ENCODE measurements at regions not wholly inside any gene's neighbourhood (a gene's known extent, or its start where the extent isn't known, plus 50 kb on each side); places are given as distances from the start of the nearest gene placed in this dataset.

- Mint-ChIP-seq H3K36me3 (ENCODE audit: low read depth) (no peaks in the 10 kb centered on the region), H3K4me1 (no peaks in the 10 kb centered on the region), H3K9me3 (ENCODE audit: low read depth) (no peaks in the 10 kb centered on the region), H3K4me3 (no peak overlapping the region), H3K27me3 (peaks cover 2% of the 10 kb centered on the region), H3K27ac (no peak overlapping the region)
- intact Hi-C loops (cut with DNase I, micrococcal nuclease): no loop called here
- CTCF ChIA-PET: no interaction called here
- ATAC-seq (no peak), DNase-seq (no peak)
- POLR2A ChIA-PET: no interaction called here
These were observed 236.8 kb upstream of the IRX5 start for GRCh38 chr16:54693864-54694263.

DNA sequence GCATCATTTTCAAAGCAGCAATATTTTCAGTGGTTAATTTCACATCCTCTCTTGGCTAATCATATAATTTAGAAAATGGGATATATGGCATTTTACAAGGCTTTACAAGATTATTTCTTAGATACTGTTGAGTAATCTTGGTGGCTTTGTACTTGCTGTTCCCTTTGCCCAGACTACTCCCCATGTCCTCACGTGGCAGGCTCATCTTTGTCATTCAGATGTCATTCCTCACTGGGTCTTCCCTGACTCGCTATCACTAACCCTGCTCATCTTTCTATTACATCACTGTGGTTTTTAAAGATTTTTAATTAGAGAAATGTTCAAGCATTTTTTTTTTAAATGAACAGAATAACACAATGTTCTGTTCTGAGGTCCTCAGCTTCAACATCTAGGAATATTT lies 240.0 kb upstream of the IRX5 start:
- POLR2A ChIA-PET: no interaction called here
- peaks cover 3% of the 10 kb centered on the region for H3K9me3 Mint-ChIP-seq (ENCODE audit: low read depth)
- peaks cover 6% of the 10 kb centered on the region for H3K27me3 Mint-ChIP-seq
- ATAC-seq (no peak), DNase-seq (no peak)
- no peaks in the 10 kb centered on the region for H3K36me3 Mint-ChIP-seq (ENCODE audit: low read depth)
- CTCF ChIA-PET: no interaction called here
- H3K27ac Mint-ChIP-seq: no peak overlapping the region
- no peak overlapping the region for H3K4me3 Mint-ChIP-seq
- intact Hi-C loops (cut with DNase I, micrococcal nuclease): no loop called here
- H3K4me1 Mint-ChIP-seq: no peaks in the 10 kb centered on the region

GRCh38 chr16:54690306-54690705 lies 240.4 kb upstream of the IRX5 start:
- intact Hi-C loops (cut with DNase I, micrococcal nuclease): no loop called here
- H3K9me3 Mint-ChIP-seq (ENCODE audit: low read depth): peaks cover 3% of the 10 kb centered on the region
- DNase-seq (no peak), ATAC-seq (no peak)
- peaks cover 6% of the 10 kb centered on the region for H3K27me3 Mint-ChIP-seq
- no peak overlapping the region for H3K4me3 Mint-ChIP-seq
- no peak overlapping the region for H3K27ac Mint-ChIP-seq
- CTCF ChIA-PET: no interaction called here
- POLR2A ChIA-PET: no interaction called here
- H3K36me3 Mint-ChIP-seq (ENCODE audit: low read depth): no peaks in the 10 kb centered on the region
- H3K4me1 Mint-ChIP-seq: no peaks in the 10 kb centered on the region

- peaks cover 3% of the 10 kb centered on the region for H3K9me3 Mint-ChIP-seq (ENCODE audit: low read depth)
- ChIA-PET CTCF (interaction anchor here (1.1 kb wide), 1 partner anchor 15 kb away, joined by 3 read pairs; no protein-coding TSS in a partner anchor), POLR2A (no interaction called here)
- intact Hi-C loops (cut with DNase I, micrococcal nuclease): no loop called here
- H3K27ac Mint-ChIP-seq: no peak overlapping the region
- peaks cover 6% of the 10 kb centered on the region for H3K27me3 Mint-ChIP-seq
- ATAC-seq: no peak
- no peaks in the 10 kb centered on the region for H3K4me1 Mint-ChIP-seq
- no peak overlapping the region for H3K4me3 Mint-ChIP-seq
- H3K36me3 Mint-ChIP-seq (ENCODE audit: low read depth): no peaks in the 10 kb centered on the region
- DNase-seq: no peak
These were observed 241.4 kb upstream of the IRX5 start for GRCh38 chr16:54689072-54689865.

DNA sequence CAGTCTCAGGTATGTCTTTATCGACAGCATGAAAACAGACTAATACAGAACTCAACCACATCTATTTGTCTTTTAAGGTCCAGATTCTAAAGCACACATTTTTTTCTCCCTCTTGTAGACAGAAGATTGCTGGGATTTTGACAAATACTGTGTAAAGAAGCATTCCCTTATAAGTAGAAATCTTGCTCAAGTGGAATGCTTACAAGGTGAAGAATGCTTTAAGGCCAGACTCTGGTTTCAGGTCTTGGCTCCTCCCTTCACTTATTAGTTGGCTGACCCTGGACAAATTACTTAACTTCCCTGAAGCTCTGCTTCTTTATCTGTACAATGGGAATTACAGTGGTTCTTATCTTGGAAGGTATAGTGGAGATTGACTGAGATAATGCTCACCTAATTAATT lies 242.3 kb upstream of the IRX5 start:
- H3K4me3 Mint-ChIP-seq: no peak overlapping the region
- DNase-seq: no peak
- intact Hi-C loops (cut with DNase I, micrococcal nuclease): no loop called here
- no peaks in the 10 kb centered on the region for H3K4me1 Mint-ChIP-seq
- H3K27ac Mint-ChIP-seq: no peak overlapping the region
- peaks cover 8% of the 10 kb centered on the region for H3K27me3 Mint-ChIP-seq
- no peaks in the 10 kb centered on the region for H3K36me3 Mint-ChIP-seq (ENCODE audit: low read depth)
- ATAC-seq: no peak
- ChIA-PET CTCF (interaction anchor here (1.1 kb wide), 1 partner anchor 14 kb away, joined by 3 read pairs; no protein-coding TSS in a partner anchor), POLR2A (no interaction called here)
- peaks cover 3% of the 10 kb centered on the region for H3K9me3 Mint-ChIP-seq (ENCODE audit: low read depth)

GRCh38 chr16:54687043-54687899 lies 243.4 kb upstream of the IRX5 start:
- H3K4me3 Mint-ChIP-seq: no peak overlapping the region
- H3K4me1 Mint-ChIP-seq: no peaks in the 10 kb centered on the region
- no peaks in the 10 kb centered on the region for H3K36me3 Mint-ChIP-seq (ENCODE audit: low read depth)
- H3K9me3 Mint-ChIP-seq (ENCODE audit: low read depth): peaks cover 3% of the 10 kb centered on the region
- POLR2A ChIA-PET: no interaction called here
- intact Hi-C loops (cut with DNase I, micrococcal nuclease): no loop called here
- peaks cover 7% of the 10 kb centered on the region for H3K27me3 Mint-ChIP-seq
- no peak overlapping the region for H3K27ac Mint-ChIP-seq
- CTCF ChIA-PET: no interaction called here
- ATAC-seq (no peak), DNase-seq (no peak)

- Mint-ChIP-seq H3K36me3 (ENCODE audit: low read depth) (no peaks in the 10 kb centered on the region), H3K27me3 (peaks cover 7% of the 10 kb centered on the region), H3K9me3 (ENCODE audit: low read depth) (peaks cover 3% of the 10 kb centered on the region), H3K27ac (no peak overlapping the region), H3K4me3 (no peak overlapping the region), H3K4me1 (no peaks in the 10 kb centered on the region)
- CTCF ChIA-PET: no interaction called here
- intact Hi-C loops (cut with DNase I, micrococcal nuclease): no loop called here
- ATAC-seq (no peak), DNase-seq (no peak)
- POLR2A ChIA-PET: no interaction called here
These were observed 245.0 kb upstream of the IRX5 start for GRCh38 chr16:54685682-54686081.

GRCh38 chr16:54679531-54679930 lies 251.1 kb upstream of the IRX5 start:
- intact Hi-C loops (cut with DNase I, micrococcal nuclease): no loop called here
- ChIA-PET POLR2A (no interaction called here), CTCF (no interaction called here)
- Mint-ChIP-seq H3K27me3 (peaks cover 5% of the 10 kb centered on the region), H3K4me3 (no peak overlapping the region), H3K9me3 (ENCODE audit: low read depth) (no peaks in the 10 kb centered on the region), H3K36me3 (ENCODE audit: low read depth) (no peaks in the 10 kb centered on the region), H3K4me1 (no peaks in the 10 kb centered on the region), H3K27ac (no peak overlapping the region)
- ATAC-seq (no peak), DNase-seq (no peak)

DNA sequence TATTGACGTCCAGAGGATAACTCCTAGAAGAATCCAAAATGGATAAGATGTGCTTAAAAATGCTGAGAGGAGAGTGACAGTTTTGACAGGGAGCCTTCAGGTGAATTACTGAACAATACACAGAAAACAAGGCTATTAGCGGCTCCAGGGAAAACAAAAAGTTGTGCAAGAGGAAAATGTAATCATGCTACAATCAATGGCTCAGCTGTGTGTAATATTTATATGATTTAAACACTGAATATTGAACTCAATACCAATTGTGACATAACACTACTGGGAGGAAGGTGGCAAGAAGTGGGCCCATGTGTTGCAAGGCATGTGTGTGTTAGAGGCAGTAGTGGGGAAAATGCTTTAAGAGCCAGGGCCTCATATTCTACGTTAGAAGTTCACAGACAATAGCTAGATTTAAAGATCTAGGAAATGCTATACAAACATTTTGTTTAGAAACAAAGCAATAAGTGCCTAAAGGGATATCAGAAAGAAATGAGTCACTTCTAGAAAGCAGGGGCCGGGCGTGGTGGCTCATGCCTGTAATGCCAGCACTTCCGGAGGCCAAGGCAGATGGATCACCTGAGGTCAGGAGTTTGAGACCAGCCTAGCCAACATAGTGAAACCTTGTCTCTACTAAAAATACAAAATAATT lies 253.2 kb upstream of the IRX5 start:
- POLR2A ChIA-PET: no interaction called here
- Mint-ChIP-seq H3K36me3 (ENCODE audit: low read depth) (no peaks in the 10 kb centered on the region), H3K9me3 (ENCODE audit: low read depth) (no peaks in the 10 kb centered on the region), H3K4me1 (no peaks in the 10 kb centered on the region), H3K27ac (no peak overlapping the region), H3K27me3 (peaks cover 5% of the 10 kb centered on the region), H3K4me3 (no peak overlapping the region)
- ATAC-seq: no peak
- no peak for DNase-seq
- CTCF ChIA-PET: no interaction called here
- intact Hi-C loops (cut with DNase I, micrococcal nuclease): no loop called here

DNA sequence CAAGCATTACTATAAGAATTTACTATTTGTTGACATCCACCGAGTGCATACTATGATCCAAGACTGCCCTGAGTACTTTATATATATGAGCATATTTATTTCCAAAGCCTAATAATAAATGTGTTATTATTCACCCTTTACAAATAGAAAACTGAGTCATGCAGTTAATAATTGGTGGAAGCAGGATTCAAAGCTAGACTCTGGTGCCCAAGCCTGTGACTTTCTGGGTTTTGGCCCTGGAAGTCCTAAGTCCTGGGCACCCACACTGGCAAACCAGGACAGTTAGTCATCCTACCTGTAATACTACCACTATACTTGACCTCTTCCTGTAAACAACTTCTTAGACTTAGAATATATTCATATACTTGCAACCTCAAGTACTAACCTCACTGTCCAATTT lies 257.4 kb upstream of the IRX5 start:
- H3K27ac Mint-ChIP-seq: no peak overlapping the region
- ATAC-seq (no peak), DNase-seq (no peak)
- H3K27me3 Mint-ChIP-seq: peaks cover 5% of the 10 kb centered on the region
- H3K4me3 Mint-ChIP-seq: no peak overlapping the region
- no peaks in the 10 kb centered on the region for H3K9me3 Mint-ChIP-seq (ENCODE audit: low read depth)
- no peaks in the 10 kb centered on the region for H3K4me1 Mint-ChIP-seq
- ChIA-PET CTCF (interaction anchor here (1.7 kb wide), 1 partner anchor 16 kb away, joined by 3 read pairs; no protein-coding TSS in a partner anchor), POLR2A (no interaction called here)
- H3K36me3 Mint-ChIP-seq (ENCODE audit: low read depth): no peaks in the 10 kb centered on the region
- intact Hi-C loops (cut with DNase I, micrococcal nuclease): no loop called here

DNA sequence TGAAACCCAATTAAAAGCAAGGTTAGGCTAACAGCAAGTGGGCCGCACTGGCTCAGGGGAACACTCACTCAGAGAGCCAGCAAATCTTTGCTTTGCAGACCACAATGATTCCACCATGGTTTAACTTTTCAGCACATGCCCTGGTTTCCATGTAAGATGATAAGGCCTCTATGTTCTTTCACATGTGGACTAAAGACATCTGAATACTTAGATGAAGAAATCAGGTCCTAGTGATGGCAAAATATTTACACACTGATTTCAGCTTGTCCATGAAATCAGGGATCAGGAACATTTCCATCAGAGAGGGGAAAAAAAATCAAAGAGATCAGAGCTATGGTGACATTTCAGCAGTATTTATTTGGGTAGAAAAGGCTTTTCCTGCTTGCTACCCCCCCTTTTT lies 258.2 kb upstream of the IRX5 start:
- POLR2A ChIA-PET: no interaction called here
- Mint-ChIP-seq H3K4me1 (no peaks in the 10 kb centered on the region), H3K27ac (no peak overlapping the region), H3K4me3 (no peak overlapping the region), H3K36me3 (ENCODE audit: low read depth) (no peaks in the 10 kb centered on the region), H3K9me3 (ENCODE audit: low read depth) (no peaks in the 10 kb centered on the region), H3K27me3 (peaks cover 5% of the 10 kb centered on the region)
- intact Hi-C loops (cut with DNase I, micrococcal nuclease): no loop called here
- no peak for DNase-seq
- CTCF ChIA-PET: interaction anchor here (0.6 kb wide), 1 partner anchor 241 kb away, joined by 4 read pairs; no protein-coding TSS in a partner anchor
- ATAC-seq: no peak

GRCh38 chr16:54657709-54658102 lies 273.0 kb upstream of the IRX5 start:
- no peak overlapping the region for H3K27ac Mint-ChIP-seq
- POLR2A ChIA-PET: no interaction called here

More at GRCh38 chr16:54657709-54658102, 273.0 kb upstream of the IRX5 start:
- H3K4me1 Mint-ChIP-seq: peaks cover 3% of the 10 kb centered on the region
- CTCF ChIA-PET: interaction anchor here (0.6 kb wide), 1 partner anchor 379 kb away, joined by 4 read pairs; no protein-coding TSS in a partner anchor
- H3K27me3 Mint-ChIP-seq: peaks cover 30% of the 10 kb centered on the region
- H3K9me3 Mint-ChIP-seq (ENCODE audit: low read depth): no peaks in the 10 kb centered on the region
- ATAC-seq (no peak), DNase-seq (no peak)
- no peaks in the 10 kb centered on the region for H3K36me3 Mint-ChIP-seq (ENCODE audit: low read depth)
- no peak overlapping the region for H3K4me3 Mint-ChIP-seq
- intact Hi-C loops (cut with DNase I, micrococcal nuclease): no loop called here
